ACHN (cell line): ENCODE measurements at regions not wholly inside any gene's neighbourhood (a gene's known extent, or its start where the extent isn't known, plus 50 kb on each side); places are given as distances from the start of the nearest gene placed in this dataset.

Experiments used
- DNase-seq: peaks from one replicate; pipeline ENCODE4 v3.0.0-alpha.2; 2015
- in situ Hi-C: cut with HindIII; loops from 2 replicates; pipeline ENCODE4 v1.10.0; 2017; ENCODE audit warnings: low sequenced_read_pairs, low pct_ligation_motif_present, low pct_unique_long_range_greater_than_20kb

GRCh38 chr22:44442186-44442815 is 55.7 kb downstream of the RTL6 start:
- in situ Hi-C loops: no loop called here
- no peak for DNase-seq

GRCh38 chr22:44441401-44442185 is 56.4 kb downstream of the RTL6 start:
- no peak for DNase-seq
- in situ Hi-C loops: no loop called here

GRCh38 chr22:44440224-44441160 is 57.5 kb downstream of the RTL6 start:
- in situ Hi-C loops: no loop called here
- DNase-seq: no peak

- DNase-seq: no peak
- in situ Hi-C loops: no loop called here
Observed at GRCh38 chr22:44439356-44440223, 58.4 kb downstream of the RTL6 start.

GRCh38 chr22:44438481-44439131 is 59.4 kb downstream of the RTL6 start:
- in situ Hi-C loops: no loop called here

GRCh38 chr22:44438056-44438455 is 60.0 kb downstream of the RTL6 start:
- in situ Hi-C loops: no loop called here
- no peak for DNase-seq

More at GRCh38 chr22:44438481-44439131, 59.4 kb downstream of the RTL6 start:
- DNase-seq: no peak

- DNase-seq: peak; percentile 9
- in situ Hi-C loops: no loop called here
Observed at GRCh38 chr22:44437216-44438055, 60.6 kb downstream of the RTL6 start.

- in situ Hi-C loops: no loop called here
- no peak for DNase-seq
Observed at GRCh38 chr22:44436736-44437135, 61.3 kb downstream of the RTL6 start.

GRCh38 chr22:44431256-44431655 is 66.8 kb downstream of the RTL6 start:
- in situ Hi-C loops: no loop called here
- no peak for DNase-seq

- in situ Hi-C loops: no loop called here
- no peak for DNase-seq
Observed at GRCh38 chr22:44430716-44431115, 67.3 kb downstream of the RTL6 start.

- DNase-seq: no peak
- in situ Hi-C loops: no loop called here
Observed at GRCh38 chr22:44429941-44430587, 68.0 kb downstream of the RTL6 start.

GRCh38 chr22:44428941-44429830 is 68.8 kb downstream of the RTL6 start:
- no peak for DNase-seq
- in situ Hi-C loops: no loop called here

- in situ Hi-C loops: no loop called here
- no peak for DNase-seq
Observed at GRCh38 chr22:44427611-44428470, 70.2 kb downstream of the RTL6 start.

- in situ Hi-C loops: no loop called here
- DNase-seq: no peak
Observed at GRCh38 chr22:44426981-44427380, 71.1 kb downstream of the RTL6 start.

- no peak for DNase-seq
- in situ Hi-C loops: no loop called here
Observed at GRCh38 chr22:44425694-44426045, 72.4 kb downstream of the RTL6 start.
